ENCODE measurements at regions not wholly inside any gene's neighbourhood (a gene's known extent, or its start where the extent isn't known, plus 50 kb on each side); places are given as distances from the start of the nearest gene placed in this dataset.
A peak's percentile ranks its signal among the peaks of the same experiment; 100 is the strongest.
"Not testable (repeated sequence)": the region's sequence is repeated elsewhere in the genome, so short reads cannot be mapped to it uniquely, and the experiment has no call there.

DNA sequence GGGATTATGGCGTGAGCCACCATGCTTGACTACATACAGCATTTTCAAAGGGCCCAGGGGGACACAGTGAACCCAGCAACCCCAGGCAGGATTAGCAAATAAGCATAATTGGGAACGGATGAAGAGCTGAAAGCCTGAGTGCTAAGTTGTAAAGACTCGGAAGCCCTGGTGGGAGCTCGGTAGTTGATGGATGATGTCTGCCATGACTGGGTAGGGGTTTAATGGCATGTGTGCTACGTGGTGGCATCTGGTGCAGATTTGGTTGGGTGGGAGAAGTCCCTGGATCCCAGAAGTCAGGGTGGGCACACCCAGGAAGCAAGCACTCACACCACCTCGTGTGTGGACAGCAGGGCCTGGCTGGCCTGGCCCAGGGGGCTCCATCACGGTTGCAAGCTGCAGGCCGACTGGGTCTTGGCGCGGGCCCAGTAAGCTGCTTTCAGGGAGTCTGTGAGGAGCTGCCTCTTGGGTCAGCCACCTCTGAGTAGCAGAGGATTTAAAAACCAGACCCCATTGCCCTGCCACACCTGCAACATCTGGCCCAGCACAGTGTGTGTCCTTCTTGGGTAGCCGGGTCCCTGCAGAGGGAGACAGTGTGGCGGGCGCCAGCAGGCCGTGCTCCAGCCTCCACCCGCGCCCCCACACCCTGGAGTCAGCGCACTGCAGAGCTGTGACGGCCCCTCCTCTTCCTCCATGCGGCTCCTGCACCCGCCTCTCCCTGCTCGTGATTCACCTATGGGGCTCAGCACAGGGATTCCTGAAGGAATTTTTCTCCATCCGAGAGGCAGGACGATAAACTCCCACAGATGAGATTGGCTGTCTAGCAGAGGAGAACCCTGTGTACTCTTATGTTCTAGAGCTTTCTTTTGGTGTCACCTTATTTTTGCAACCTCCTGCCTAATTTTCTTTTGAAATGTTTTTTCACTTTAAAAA lies 159.2 kb downstream of the LAT start:
- Histone ChIP-seq H3K27ac (peak overlapping the region; percentile 24 to 61), H3K4me1 (peaks cover 13% of the 10 kb centered on the region)
- H3K27me3 ChIP-seq; H3K36me3 ChIP-seq (ENCODE audit: low read depth, missing control alignments); H3K4me3 ChIP-seq; H3K9me3 ChIP-seq; intact Hi-C loops (cut with DNase I; ENCODE audit: low total_unique reads): not testable (repeated sequence)
- 60 to 68% methylated on average over 11 to 22 of the region's 23 CpGs for WGBS, 2 donors
- peak; percentile 50 for DNase-seq

GRCh38 chr16:29142506-29142905 lies 157.7 kb downstream of the LAT start:
- intact Hi-C loops (cut with DNase I; ENCODE audit: low total_unique reads), result not testable (repeated sequence)

DNA sequence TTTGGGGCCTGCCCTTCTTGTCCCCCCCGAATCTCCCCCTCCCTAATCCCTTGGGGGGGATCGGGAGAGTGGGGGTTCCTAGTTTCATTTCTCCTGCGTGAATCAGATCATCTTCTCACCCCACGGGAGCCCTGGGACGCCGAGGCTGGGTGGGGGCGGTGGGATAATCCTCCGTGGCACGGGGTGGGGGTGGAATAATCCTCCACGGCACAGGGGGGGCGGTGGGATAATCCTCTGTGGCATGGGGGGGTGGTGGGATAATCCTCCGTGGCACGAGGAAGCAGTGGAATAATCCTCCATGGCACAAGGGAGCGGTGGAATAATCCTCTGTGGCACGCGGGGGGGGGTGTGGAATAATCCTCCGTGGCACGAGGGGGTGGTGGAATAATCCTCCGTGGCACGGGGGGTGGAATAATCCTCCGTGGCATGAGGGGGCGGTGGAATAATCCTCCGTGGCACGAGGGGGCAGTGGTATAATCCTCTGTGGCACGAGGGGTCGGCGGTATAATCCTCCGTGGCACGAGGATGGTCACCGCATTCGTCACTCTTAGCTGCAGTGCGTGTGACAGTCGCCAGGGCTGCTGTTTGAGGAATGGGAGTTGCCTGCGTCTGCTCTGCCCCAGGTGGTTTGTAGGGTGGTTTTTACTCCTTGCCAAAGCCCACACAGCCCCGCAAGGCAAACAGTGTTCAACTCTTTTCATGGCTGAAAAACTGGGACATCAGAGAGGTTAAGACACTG lies 156.9 kb downstream of the LAT start:
- TF ChIP-seq CTCF (IDR thresholded peaks at IDR 0.05) (no peak), POLR2A (IDR thresholded peaks at IDR 0.05) (no peak)
- no peak for DNase-seq
- Histone ChIP-seq H3K4me1 (peaks cover 13% of the 10 kb centered on the region), H3K36me3 (ENCODE audit: low read depth, missing control alignments) (no peaks in the 10 kb centered on the region), H3K9me3 (no peaks in the 10 kb centered on the region), H3K27ac (no peak overlapping the region), H3K4me3 (no peak overlapping the region), H3K27me3 (no peaks in the 10 kb centered on the region)
- intact Hi-C loops (cut with DNase I; ENCODE audit: low total_unique reads), result no loop called here
- WGBS, 2 donors, result 83% methylated on average over 32 to 35 of the region's 35 CpGs

More at GRCh38 chr16:29142506-29142905, 157.7 kb downstream of the LAT start:
- not testable (repeated sequence) for H3K27me3 ChIP-seq; DNase-seq; H3K9me3 ChIP-seq; H3K36me3 ChIP-seq (ENCODE audit: low read depth, missing control alignments); H3K27ac ChIP-seq; H3K4me3 ChIP-seq
- WGBS, 2 donors, result 82 to 88% methylated on average over 14 of the region's 14 CpGs
- H3K4me1 ChIP-seq, result peaks cover 13% of the 10 kb centered on the region

DNA sequence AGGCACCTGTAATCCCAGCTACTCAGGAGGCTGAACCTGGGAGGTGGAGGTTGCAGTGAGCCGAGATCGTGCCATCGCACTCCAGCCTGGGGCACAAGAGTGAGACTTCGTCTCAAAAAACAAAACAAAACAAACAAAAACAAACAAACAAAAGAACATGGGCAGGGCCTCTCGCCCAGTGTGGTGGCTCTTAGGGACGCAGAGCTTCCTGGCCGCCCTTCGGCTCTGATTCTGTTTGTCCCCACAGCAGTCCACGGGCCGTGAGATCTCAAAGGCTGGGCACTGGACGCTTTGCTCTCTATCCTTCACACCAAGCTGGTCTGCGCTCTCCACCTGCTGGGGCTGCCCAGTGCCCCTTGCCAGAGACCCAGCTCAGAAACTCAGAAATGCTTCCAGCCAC lies 156.3 kb downstream of the LAT start:
- intact Hi-C loops (cut with DNase I; ENCODE audit: low total_unique reads); DNase-seq; H3K4me3 ChIP-seq; H3K9me3 ChIP-seq; H3K27ac ChIP-seq; H3K36me3 ChIP-seq (ENCODE audit: low read depth, missing control alignments); H3K27me3 ChIP-seq: not testable (repeated sequence)
- peaks cover 13% of the 10 kb centered on the region for H3K4me1 ChIP-seq
- WGBS, 2 donors, result 96 to 100% methylated on average over 3 to 12 of the region's 12 CpGs

- H3K27ac ChIP-seq; H3K36me3 ChIP-seq (ENCODE audit: low read depth, missing control alignments); intact Hi-C loops (cut with DNase I; ENCODE audit: low total_unique reads); H3K4me3 ChIP-seq; DNase-seq; H3K27me3 ChIP-seq; H3K9me3 ChIP-seq: not testable (repeated sequence)
- peaks cover 12% of the 10 kb centered on the region for H3K4me1 ChIP-seq
- WGBS, 2 donors, result 87 to 88% methylated on average over 35 to 44 of the region's 44 CpGs
Observed at GRCh38 chr16:29139901-29140855, 155.3 kb downstream of the LAT start.

- TF ChIP-seq CTCF (IDR thresholded peaks at IDR 0.05) (no peak), POLR2A (IDR thresholded peaks at IDR 0.05) (no peak)
- intact Hi-C loops (cut with DNase I; ENCODE audit: low total_unique reads), result no loop called here
- H3K27ac ChIP-seq, result no peak overlapping the region
- no peak for DNase-seq
- WGBS, 2 donors, result 74 to 83% methylated on average over 8 to 17 of the region's 17 CpGs
- H3K27me3 ChIP-seq, result no peaks in the 10 kb centered on the region
- no peak overlapping the region for H3K4me3 ChIP-seq
- H3K36me3 ChIP-seq (ENCODE audit: low read depth, missing control alignments), result no peaks in the 10 kb centered on the region
- no peaks in the 10 kb centered on the region for H3K9me3 ChIP-seq
- peaks cover 3% of the 10 kb centered on the region for H3K4me1 ChIP-seq
Observed at GRCh38 chr16:29139261-29139802, 154.5 kb downstream of the LAT start.

DNA sequence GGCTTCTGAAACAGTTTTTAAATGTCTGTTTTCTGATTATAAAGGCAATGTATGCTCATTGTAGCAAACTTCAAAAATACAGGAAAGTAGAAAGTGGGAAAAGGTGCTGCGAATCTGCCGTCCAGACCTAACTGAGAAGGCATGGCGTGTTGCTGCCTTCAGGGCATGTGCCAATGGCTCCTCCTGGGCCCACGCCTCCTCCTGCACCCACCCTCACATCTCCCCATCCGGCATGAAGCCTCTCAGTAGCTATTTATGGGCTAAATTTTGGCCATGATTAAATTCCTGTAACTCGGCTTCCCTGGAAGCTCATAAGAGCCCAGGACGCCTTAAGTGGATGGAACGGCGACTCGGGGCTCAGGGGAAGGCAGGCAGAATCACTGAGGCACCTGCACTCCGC lies 153.8 kb downstream of the LAT start:
- H3K9me3 ChIP-seq; H3K4me1 ChIP-seq; H3K4me3 ChIP-seq; H3K36me3 ChIP-seq (ENCODE audit: low read depth, missing control alignments); H3K27me3 ChIP-seq; intact Hi-C loops (cut with DNase I; ENCODE audit: low total_unique reads); H3K27ac ChIP-seq; DNase-seq: not testable (repeated sequence)
- 92 to 96% methylated on average over 11 of the region's 11 CpGs for WGBS, 2 donors

- WGBS, 2 donors, result 91 to 94% methylated on average over 16 to 26 of the region's 26 CpGs
- H3K4me3 ChIP-seq; H3K4me1 ChIP-seq; intact Hi-C loops (cut with DNase I; ENCODE audit: low total_unique reads); H3K27me3 ChIP-seq; H3K27ac ChIP-seq; H3K9me3 ChIP-seq; DNase-seq; H3K36me3 ChIP-seq (ENCODE audit: low read depth, missing control alignments): not testable (repeated sequence)
Observed at GRCh38 chr16:29137894-29138662, 153.2 kb downstream of the LAT start.

Data from testis (tissue), 2 donors.